HG02870 (cell line): ENCODE measurements at regions not wholly inside any gene's neighbourhood (a gene's known extent, or its start where the extent isn't known, plus 50 kb on each side); places are given as distances from the start of the nearest gene placed in this dataset.
"Not testable (repeated sequence)": the region's sequence is repeated elsewhere in the genome, so short reads cannot be mapped to it uniquely, and the experiment has no call there.

ENCODE experiments used
- ATAC-seq: cut with Tn5 transposase; IDR thresholded peaks from one replicate; pipeline ENCODE4 v1.9.1; 2021; ENCODE audit warnings: mild to moderate bottlenecking, moderate library complexity; ENCODE audit not compliant: unreplicated experiment

- not testable (repeated sequence) for ATAC-seq
Measured at GRCh38 chr21:6093870-6094269, 4427.5 kb upstream of the TPTE start.

GRCh38 chr21:6095304-6095703 is 4426.1 kb upstream of the TPTE start:
- ATAC-seq = not testable (repeated sequence)

- ATAC-seq = not testable (repeated sequence)
Measured at GRCh38 chr21:6096560-6097424, 4424.6 kb upstream of the TPTE start.

GRCh38 chr21:6097736-6098135 is 4423.6 kb upstream of the TPTE start:
- ATAC-seq = not testable (repeated sequence)

- not testable (repeated sequence) for ATAC-seq
Measured at GRCh38 chr21:6098191-6098935, 4423.0 kb upstream of the TPTE start.

- not testable (repeated sequence) for ATAC-seq
Measured at GRCh38 chr21:6101588-6101987, 4419.8 kb upstream of the TPTE start.

- not testable (repeated sequence) for ATAC-seq
Measured at GRCh38 chr21:6104546-6104945, 4416.8 kb upstream of the TPTE start.

- ATAC-seq = not testable (repeated sequence)
Measured at GRCh38 chr21:6106686-6107567, 4414.5 kb upstream of the TPTE start.

- not testable (repeated sequence) for ATAC-seq
Measured at GRCh38 chr21:6108894-6109293, 4412.5 kb upstream of the TPTE start.

- ATAC-seq = not testable (repeated sequence)
Measured at GRCh38 chr21:6109774-6110173, 4411.6 kb upstream of the TPTE start.

- peak; percentile 83 for ATAC-seq
Measured at GRCh38 chr21:6110716-6111343, 4410.6 kb upstream of the TPTE start.

GRCh38 chr21:6111354-6111753 is 4410.0 kb upstream of the TPTE start:
- ATAC-seq = not testable (repeated sequence)

GRCh38 chr21:6118336-6118735 is 4403.0 kb upstream of the TPTE start:
- ATAC-seq = not testable (repeated sequence)

GRCh38 chr21:6120863-6121262 is 4400.5 kb upstream of the TPTE start:
- not testable (repeated sequence) for ATAC-seq

GRCh38 chr21:6122629-6123028 is 4398.8 kb upstream of the TPTE start:
- not testable (repeated sequence) for ATAC-seq

- ATAC-seq = not testable (repeated sequence)
Measured at GRCh38 chr21:6123224-6123623, 4398.2 kb upstream of the TPTE start.

GRCh38 chr21:6125549-6126240 is 4395.7 kb upstream of the TPTE start:
- not testable (repeated sequence) for ATAC-seq

- not testable (repeated sequence) for ATAC-seq
Measured at GRCh38 chr21:6126976-6127732, 4394.2 kb upstream of the TPTE start.

GRCh38 chr21:6130734-6131133 is 4390.6 kb upstream of the TPTE start:
- not testable (repeated sequence) for ATAC-seq
